Adipocyte (in vitro differentiated cells): ENCODE measurements at regions not wholly inside any gene's neighbourhood (a gene's known extent, or its start where the extent isn't known, plus 50 kb on each side); places are given as distances from the start of the nearest gene placed in this dataset.
"Not testable (repeated sequence)": the region's sequence is repeated elsewhere in the genome, so short reads cannot be mapped to it uniquely, and the experiment has no call there.

Source experiments
- DNase-seq: peaks from one replicate; pipeline ENCODE4 v3.0.0-alpha.2; 2015; ENCODE audit warnings: low read depth
- H3K27me3 ChIP-seq: replicated peaks from 2 replicates; pipeline ENCODE4 v1.7.0; 2013; ENCODE audit warnings: mild to moderate bottlenecking, low read length, moderate library complexity; ENCODE audit not compliant: control insufficient read depth, insufficient read depth
- H3K36me3 ChIP-seq: 2 replicates; pipeline ENCODE4 v1.7.0; 2013; ENCODE audit warnings: low read length, mild to moderate bottlenecking, moderate library complexity; ENCODE audit not compliant: control insufficient read depth, insufficient read depth, severe bottlenecking
- H3K4me1 ChIP-seq: 2 replicates; pipeline ENCODE4 v1.7.0; 2013; ENCODE audit warnings: mild to moderate bottlenecking, low read length, moderate library complexity; ENCODE audit not compliant: control insufficient read depth, insufficient read depth
- H3K4me3 ChIP-seq: 2 replicates; pipeline ENCODE4 v1.7.0; 2013; ENCODE audit warnings: mild to moderate bottlenecking, low read length, moderate library complexity
- H3K9ac ChIP-seq: 2 replicates; pipeline ENCODE4 v1.7.0; 2013; ENCODE audit warnings: mild to moderate bottlenecking, low read length, moderate library complexity
- H3K9me3 ChIP-seq: 2 replicates; pipeline ENCODE4 v1.7.0; 2013; ENCODE audit warnings: mild to moderate bottlenecking, low read length, moderate library complexity; ENCODE audit not compliant: control insufficient read depth

- no peaks in the 10 kb centered on the region for H3K36me3 ChIP-seq
- no peak for DNase-seq
- H3K27me3 ChIP-seq, result peaks cover 3% of the 10 kb centered on the region
- H3K9me3 ChIP-seq, result peaks cover 3% of the 10 kb centered on the region
- H3K4me1 ChIP-seq, result no peaks in the 10 kb centered on the region
- H3K4me3 ChIP-seq, result no peak overlapping the region
- no peak overlapping the region for H3K9ac ChIP-seq
Measured at GRCh38 chr5:2841208-2841607, 89.7 kb upstream of the IRX2 start.

GRCh38 chr5:2840372-2840915 is 89.0 kb upstream of the IRX2 start:
- Histone ChIP-seq H3K4me3 (no peak overlapping the region), H3K27me3 (peaks cover 3% of the 10 kb centered on the region), H3K4me1 (no peaks in the 10 kb centered on the region), H3K9me3 (peaks cover 3% of the 10 kb centered on the region), H3K36me3 (no peaks in the 10 kb centered on the region), H3K9ac (no peak overlapping the region)
- no peak for DNase-seq

- Histone ChIP-seq H3K9ac (no peak overlapping the region), H3K4me1 (no peaks in the 10 kb centered on the region), H3K4me3 (no peak overlapping the region), H3K9me3 (peaks cover 3% of the 10 kb centered on the region), H3K27me3 (no peaks in the 10 kb centered on the region), H3K36me3 (no peaks in the 10 kb centered on the region)
- DNase-seq, result no peak
Measured at GRCh38 chr5:2836133-2836532, 84.7 kb upstream of the IRX2 start.

- no peak for DNase-seq
- H3K9me3 ChIP-seq, result peaks cover 1% of the 10 kb centered on the region
- H3K36me3 ChIP-seq, result no peaks in the 10 kb centered on the region
- no peaks in the 10 kb centered on the region for H3K27me3 ChIP-seq
- H3K4me3 ChIP-seq, result no peak overlapping the region
- no peaks in the 10 kb centered on the region for H3K4me1 ChIP-seq
- no peak overlapping the region for H3K9ac ChIP-seq
Measured at GRCh38 chr5:2833556-2833955, 82.1 kb upstream of the IRX2 start.

- no peaks in the 10 kb centered on the region for H3K36me3 ChIP-seq
- H3K9me3 ChIP-seq, result no peaks in the 10 kb centered on the region
- H3K27me3 ChIP-seq, result no peaks in the 10 kb centered on the region
- no peak overlapping the region for H3K4me3 ChIP-seq
- no peaks in the 10 kb centered on the region for H3K4me1 ChIP-seq
- DNase-seq, result no peak
- no peak overlapping the region for H3K9ac ChIP-seq
Measured at GRCh38 chr5:2832394-2832793, 80.9 kb upstream of the IRX2 start.

GRCh38 chr5:2829239-2829638 is 77.8 kb upstream of the IRX2 start:
- Histone ChIP-seq H3K4me3 (no peak overlapping the region), H3K27me3 (no peaks in the 10 kb centered on the region), H3K4me1 (no peaks in the 10 kb centered on the region), H3K9ac (no peak overlapping the region), H3K9me3 (peaks cover 6% of the 10 kb centered on the region), H3K36me3 (no peaks in the 10 kb centered on the region)
- no peak for DNase-seq

- no peak overlapping the region for H3K9ac ChIP-seq
- DNase-seq, result no peak
- H3K36me3 ChIP-seq, result no peaks in the 10 kb centered on the region
- no peak overlapping the region for H3K4me3 ChIP-seq
- H3K4me1 ChIP-seq, result no peaks in the 10 kb centered on the region
- H3K27me3 ChIP-seq, result no peaks in the 10 kb centered on the region
- no peaks in the 10 kb centered on the region for H3K9me3 ChIP-seq
Measured at GRCh38 chr5:2818936-2819335, 67.5 kb upstream of the IRX2 start.

- peaks cover 7% of the 10 kb centered on the region for H3K27me3 ChIP-seq
- no peaks in the 10 kb centered on the region for H3K36me3 ChIP-seq
- no peak overlapping the region for H3K4me3 ChIP-seq
- DNase-seq, result no peak
- no peaks in the 10 kb centered on the region for H3K4me1 ChIP-seq
- H3K9me3 ChIP-seq, result no peaks in the 10 kb centered on the region
- no peak overlapping the region for H3K9ac ChIP-seq
Measured at GRCh38 chr5:2817031-2817603, 65.6 kb upstream of the IRX2 start.

GRCh38 chr5:2813678-2814077 is 62.2 kb upstream of the IRX2 start:
- H3K27me3 ChIP-seq, result peaks cover 11% of the 10 kb centered on the region
- no peaks in the 10 kb centered on the region for H3K36me3 ChIP-seq
- no peak overlapping the region for H3K9ac ChIP-seq
- peaks cover 4% of the 10 kb centered on the region for H3K9me3 ChIP-seq
- DNase-seq, result no peak
- no peaks in the 10 kb centered on the region for H3K4me1 ChIP-seq
- no peak overlapping the region for H3K4me3 ChIP-seq

- Histone ChIP-seq H3K9ac (no peak overlapping the region), H3K9me3 (peaks cover 4% of the 10 kb centered on the region), H3K4me3 (no peak overlapping the region), H3K4me1 (no peaks in the 10 kb centered on the region), H3K27me3 (peaks cover 12% of the 10 kb centered on the region), H3K36me3 (no peaks in the 10 kb centered on the region)
- no peak for DNase-seq
Measured at GRCh38 chr5:2810644-2811043, 59.2 kb upstream of the IRX2 start.

GRCh38 chr5:2807244-2807643 is 55.8 kb upstream of the IRX2 start:
- H3K4me3 ChIP-seq, H3K9ac ChIP-seq, H3K9me3 ChIP-seq, H3K36me3 ChIP-seq, DNase-seq, H3K4me1 ChIP-seq, H3K27me3 ChIP-seq: not testable (repeated sequence)

GRCh38 chr5:2806176-2806575 is 54.7 kb upstream of the IRX2 start:
- Histone ChIP-seq H3K4me1 (no peaks in the 10 kb centered on the region), H3K9me3 (peaks cover 4% of the 10 kb centered on the region), H3K9ac (no peak overlapping the region), H3K36me3 (no peaks in the 10 kb centered on the region), H3K27me3 (peaks cover 4% of the 10 kb centered on the region), H3K4me3 (no peak overlapping the region)
- no peak for DNase-seq
